ENCODE measurements at regions not wholly inside any gene's neighbourhood (a gene's known extent, or its start where the extent isn't known, plus 50 kb on each side); places are given as distances from the start of the nearest gene placed in this dataset.
"Not testable (repeated sequence)": the region's sequence is repeated elsewhere in the genome, so short reads cannot be mapped to it uniquely, and the experiment has no call there.

DNA sequence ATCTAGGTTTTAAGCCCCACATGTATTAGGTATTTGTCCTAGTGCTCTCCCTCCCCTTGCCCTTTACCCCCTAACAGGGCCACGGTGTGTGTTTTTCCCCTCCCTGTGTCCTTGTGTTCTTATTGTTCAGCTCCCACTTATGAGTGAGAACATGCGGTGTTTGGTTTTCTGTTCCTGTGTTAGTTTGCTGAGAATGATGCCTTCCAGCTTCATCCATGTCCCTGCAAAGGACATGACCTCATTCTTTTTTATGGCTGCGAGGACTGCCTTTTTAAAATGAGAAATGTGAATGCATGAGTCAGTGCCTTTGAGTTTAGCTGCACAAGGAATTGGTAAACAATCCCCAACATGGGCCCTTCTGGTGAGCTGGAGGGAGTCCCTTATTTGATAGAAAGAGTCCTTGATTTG, 88.4 kb upstream of the EIF5 start:
- not testable (repeated sequence) for TF ChIP-seq POLR2A (IDR thresholded peaks at IDR 0.05; ENCODE audit: low read depth, low read length); TAF1 (IDR thresholded peaks at IDR 0.05; ENCODE audit: borderline replicate concordance, low read depth, low read length); POLR2AphosphoS5 (IDR thresholded peaks at IDR 0.05; ENCODE audit: low read depth, low read length)
